Peyer's patch (tissue), 4 donors: ENCODE measurements at regions not wholly inside any gene's neighbourhood (a gene's known extent, or its start where the extent isn't known, plus 50 kb on each side); places are given as distances from the start of the nearest gene placed in this dataset.

Experiments
- CTCF ChIP-seq, 6 experiments: fragments of 450-650 bp in 4 of 6; fragments of 200-600 bp in 2 of 6; sonication (generic) in 1 of 6; IDR thresholded peaks; one replicate each; pipeline ENCODE4 v1.5.1; 2017 to 2019; ENCODE audit warnings: antibody characterized with exemption in 6 of 6, mild to moderate bottlenecking in 3 of 6, moderate library complexity in 1 of 6
- POLR2A ChIP-seq, 2 donors: fragments of 450-650 bp; IDR thresholded peaks; one replicate each; pipeline ENCODE4 v1.5.1; 2017; ENCODE audit warnings: antibody characterized with exemption in 2 of 2, mild to moderate bottlenecking in 2 of 2, moderate library complexity in 2 of 2

- TF ChIP-seq CTCF (IDR thresholded peaks at IDR 0.05) (no peak), POLR2A (IDR thresholded peaks at IDR 0.05) (no peak)
Observed at GRCh38 chr7:22645418-22646181, 81.4 kb upstream of the IL6 start.
